ENCODE measurements at regions not wholly inside any gene's neighbourhood (a gene's known extent, or its start where the extent isn't known, plus 50 kb on each side); places are given as distances from the start of the nearest gene placed in this dataset.

DNA sequence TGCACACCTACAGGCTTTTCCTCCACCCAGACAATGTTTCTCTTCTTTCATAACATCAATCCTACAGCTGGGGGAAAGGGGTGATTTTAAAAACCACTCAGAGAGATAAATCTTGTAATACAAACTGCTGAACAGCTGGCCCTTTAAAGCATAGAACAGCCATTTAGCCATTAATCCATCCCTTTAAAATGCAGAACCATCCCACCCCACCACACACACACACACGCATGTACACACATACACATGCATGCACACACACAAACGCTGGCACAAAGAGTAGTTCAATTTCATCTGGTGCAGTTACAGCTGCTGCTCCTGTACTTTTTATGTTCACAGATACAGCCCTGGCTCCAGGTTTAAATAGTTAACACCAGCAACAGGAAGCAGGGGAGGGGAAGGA, 426.1 kb downstream of the MID1IP1 start:
- H3K27ac ChIP-seq, result no peak overlapping the region
- DNase-seq (no peak), ATAC-seq (no peak)
- no peaks in the 10 kb centered on the region for H3K4me1 ChIP-seq
- no peaks in the 10 kb centered on the region for H3K9me3 ChIP-seq
- no peaks in the 10 kb centered on the region for H3K27me3 ChIP-seq (ENCODE audit: low read depth)
- no peak for TF ChIP-seq CTCF (IDR thresholded peaks at IDR 0.05)
- intact Hi-C loops (cut with DNase I), result no loop called here
- H3K4me3 ChIP-seq, result no peak overlapping the region
- no peaks in the 10 kb centered on the region for H3K36me3 ChIP-seq

DNA sequence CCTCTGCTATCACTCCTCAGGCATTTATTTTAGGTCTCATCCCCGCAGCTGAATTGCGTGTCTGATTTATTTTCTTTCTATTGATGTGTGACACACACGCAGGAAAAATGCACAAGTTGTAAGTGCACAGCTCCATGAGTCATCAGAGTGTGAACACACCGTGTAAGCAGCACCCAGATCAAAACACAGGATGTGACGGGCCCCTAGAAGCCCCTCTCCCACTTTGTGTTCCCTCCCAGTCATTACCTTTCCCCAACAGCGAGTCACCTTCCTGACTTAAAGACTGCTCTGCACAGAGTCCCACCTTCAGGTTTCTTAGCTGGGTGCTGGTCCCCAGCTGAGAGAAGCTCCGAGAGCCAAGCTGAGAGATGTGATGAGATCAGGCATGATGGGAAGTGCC, 436.7 kb downstream of the MID1IP1 start:
- ATAC-seq (no peak), DNase-seq (no peak)
- Histone ChIP-seq H3K36me3 (no peaks in the 10 kb centered on the region), H3K9me3 (no peaks in the 10 kb centered on the region), H3K27ac (no peak overlapping the region), H3K4me1 (no peaks in the 10 kb centered on the region), H3K27me3 (ENCODE audit: low read depth) (no peaks in the 10 kb centered on the region), H3K4me3 (no peak overlapping the region)
- no peak for TF ChIP-seq CTCF (IDR thresholded peaks at IDR 0.05)
- intact Hi-C loops (cut with DNase I), result no loop called here

GRCh38 chrX:39242187-39242586, 440.9 kb downstream of the MID1IP1 start:
- Histone ChIP-seq H3K4me1 (no peaks in the 10 kb centered on the region), H3K36me3 (no peaks in the 10 kb centered on the region), H3K27ac (no peak overlapping the region), H3K27me3 (ENCODE audit: low read depth) (no peaks in the 10 kb centered on the region), H3K9me3 (no peaks in the 10 kb centered on the region), H3K4me3 (no peak overlapping the region)
- ATAC-seq (peak in 1 of 2 donors; percentile 62), DNase-seq (no peak)
- peak; percentile 46 for TF ChIP-seq CTCF (IDR thresholded peaks at IDR 0.05)
- intact Hi-C loops (cut with DNase I), result no loop called here

GRCh38 chrX:39244147-39244546, 442.9 kb downstream of the MID1IP1 start:
- ATAC-seq (no peak), DNase-seq (no peak)
- H3K9me3 ChIP-seq, result no peaks in the 10 kb centered on the region
- H3K27ac ChIP-seq, result no peak overlapping the region
- H3K27me3 ChIP-seq (ENCODE audit: low read depth), result no peaks in the 10 kb centered on the region
- H3K4me1 ChIP-seq, result no peaks in the 10 kb centered on the region
- TF ChIP-seq CTCF (IDR thresholded peaks at IDR 0.05), result no peak
- H3K36me3 ChIP-seq, result no peaks in the 10 kb centered on the region
- intact Hi-C loops (cut with DNase I), result no loop called here
- no peak overlapping the region for H3K4me3 ChIP-seq

DNA sequence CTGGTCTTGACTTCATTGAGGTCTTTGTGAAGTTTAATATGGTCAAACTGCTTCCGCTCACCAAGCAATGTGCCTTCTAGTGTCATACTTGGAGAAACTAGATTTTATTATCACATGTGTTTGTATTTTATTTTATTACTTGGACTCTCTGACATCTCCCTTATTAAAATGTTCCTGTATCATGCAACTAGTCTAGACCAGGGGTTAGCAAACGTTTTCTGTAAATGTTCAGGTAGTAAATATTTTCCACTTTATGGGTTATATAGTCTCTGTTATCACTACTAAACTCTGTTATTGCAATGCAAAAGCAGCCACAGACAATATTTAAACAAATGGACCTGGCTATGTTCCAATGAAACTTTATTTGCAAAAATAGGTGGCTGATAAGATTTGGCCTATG, 443.8 kb downstream of the MID1IP1 start:
- no peaks in the 10 kb centered on the region for H3K9me3 ChIP-seq
- intact Hi-C loops (cut with DNase I), result no loop called here
- no peaks in the 10 kb centered on the region for H3K36me3 ChIP-seq
- ATAC-seq (no peak), DNase-seq (no peak)
- no peaks in the 10 kb centered on the region for H3K27me3 ChIP-seq (ENCODE audit: low read depth)
- no peak overlapping the region for H3K27ac ChIP-seq
- no peaks in the 10 kb centered on the region for H3K4me1 ChIP-seq
- no peak overlapping the region for H3K4me3 ChIP-seq
- no peak for TF ChIP-seq CTCF (IDR thresholded peaks at IDR 0.05)

DNA sequence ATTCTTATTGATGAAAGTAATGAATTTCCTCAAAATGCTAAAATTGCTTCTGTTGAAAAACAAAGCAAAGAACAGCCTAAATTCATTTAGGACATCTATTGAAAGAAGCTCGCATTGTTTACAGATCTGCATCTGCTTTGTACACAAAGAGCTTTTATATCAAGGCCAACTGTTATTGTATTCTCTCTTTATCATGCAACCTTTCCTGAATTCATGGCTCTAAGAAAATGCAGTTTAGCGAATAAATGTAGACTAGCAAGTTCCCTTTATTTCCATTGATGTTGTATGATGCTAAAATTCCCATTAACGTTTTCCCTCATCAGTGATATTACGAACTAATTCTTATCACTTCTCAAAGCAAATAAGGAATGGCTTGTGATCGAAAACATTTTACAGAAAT, 446.3 kb downstream of the MID1IP1 start:
- DNase-seq (no peak), ATAC-seq (no peak)
- Histone ChIP-seq H3K4me1 (no peaks in the 10 kb centered on the region), H3K36me3 (no peaks in the 10 kb centered on the region), H3K27ac (no peak overlapping the region), H3K4me3 (no peak overlapping the region), H3K27me3 (ENCODE audit: low read depth) (no peaks in the 10 kb centered on the region), H3K9me3 (no peaks in the 10 kb centered on the region)
- TF ChIP-seq CTCF (IDR thresholded peaks at IDR 0.05), result no peak
- intact Hi-C loops (cut with DNase I), result no loop called here

Data from lower lobe of right lung (tissue), 2 donors.